B cell (primary cell): ENCODE measurements at regions not wholly inside any gene's neighbourhood (a gene's known extent, or its start where the extent isn't known, plus 50 kb on each side); places are given as distances from the start of the nearest gene placed in this dataset.

ENCODE experiments used
- ATAC-seq: fragments of 200-7000 bp; cut with Tn5 transposase; one replicate; pipeline ENCODE4 v1.10.0; 2021; ENCODE audit warnings: low read depth, mild to moderate bottlenecking, moderate number of reproducible peaks, moderate library complexity
- CTCF ChIA-PET: fragments of 350-600 bp; sonication (Branson Sonifier 250); formaldehyde crosslinking; loops from one replicate; lab custom pipeline; 2021; ENCODE audit warnings: antibody characterized with exemption, inconsistent platforms; lab: Charles Lee
- POLR2A ChIA-PET: fragments of 350-600 bp; sonication (Branson Sonifier 250); formaldehyde crosslinking; loops from one replicate; lab custom pipeline; 2021; ENCODE audit warnings: antibody characterized with exemption; lab: Charles Lee
- DNase-seq: peaks from one replicate; pipeline ENCODE4 v3.0.0; 2013
- H2AFZ ChIP-seq: 2 replicates; pipeline ENCODE4 v1.6.1; 2012; ENCODE audit warnings: mild to moderate bottlenecking, low read depth, low read length; ENCODE audit not compliant: insufficient read depth, poor library complexity, severe bottlenecking
- H3K27ac ChIP-seq, 2 donors: 1 replicate in 1 of 2; 2 replicates in 1 of 2; pipeline ENCODE4 v1.5.1; 2012 to 2013; ENCODE audit warnings: low read length in 2 of 2, mild to moderate bottlenecking in 2 of 2, moderate library complexity in 1 of 2
- H3K27me3 ChIP-seq, 4 experiments: fragments of 200-600 bp in 1 of 4; sonication (generic) in 1 of 4; replicated peaks in 1 of 4; 1 replicate in 2 of 4; 2 replicates in 2 of 4; pipeline versions ENCODE4 v1.6.1 to v1.7.0; 2013 to 2016; ENCODE audit warnings: low read length in 3 of 4, mild to moderate bottlenecking in 2 of 4, mixed read lengths in 1 of 4, moderate library complexity in 1 of 4; ENCODE audit not compliant: insufficient read depth in 4 of 4, control insufficient read depth in 3 of 4; ENCODE audit errors: control extremely low read depth in 1 of 4
- H3K36me3 ChIP-seq, 2 experiments: replicated peaks in 1 of 2; 1 replicate in 1 of 2; 2 replicates in 1 of 2; pipeline versions ENCODE4 v1.6.1 to v1.7.1; 2013; ENCODE audit warnings: low read length in 1 of 2; ENCODE audit not compliant: insufficient read depth in 2 of 2, control insufficient read depth in 1 of 2; ENCODE audit errors: control extremely low read depth in 1 of 2, extremely low read depth in 1 of 2
- H3K4me1 ChIP-seq, 2 donors: fragments of 200-600 bp in 1 of 2; sonication (generic) in 1 of 2; 1 replicate in 1 of 2; 2 replicates in 1 of 2; pipeline versions ENCODE4 v1.5.1 to v1.6.1; 2013 to 2017; ENCODE audit warnings: low read length in 2 of 2; ENCODE audit not compliant: control insufficient read depth in 2 of 2, insufficient read depth in 2 of 2
- H3K4me2 ChIP-seq: replicated peaks from 2 replicates; pipeline ENCODE3; 2012; ENCODE audit warnings: mild to moderate bottlenecking, low read depth, low read length; ENCODE audit not compliant: poor library complexity, severe bottlenecking
- H3K4me3 ChIP-seq, 5 experiments: fragments of 200-600 bp in 1 of 5; sonication (generic) in 1 of 5; 1 replicate in 3 of 5; 2 replicates in 2 of 5; pipeline versions ENCODE4 v1.5.1 to v1.7.0; 2011 to 2016; ENCODE audit warnings: low read length in 4 of 5, mild to moderate bottlenecking in 4 of 5, low read depth in 2 of 5, control low read depth in 1 of 5, moderate library complexity in 1 of 5; ENCODE audit not compliant: insufficient read depth in 1 of 5; ENCODE audit errors: control extremely low read depth in 1 of 5, extremely low read depth in 1 of 5
- H3K79me2 ChIP-seq: fragments of 200-600 bp; sonication (generic); one replicate; pipeline ENCODE4 v1.6.0; 2016; ENCODE audit warnings: low read length; ENCODE audit not compliant: control insufficient read depth, insufficient read depth
- H3K9ac ChIP-seq: fragments of 200-600 bp; sonication (generic); 2 replicates; pipeline ENCODE4 v1.6.1; 2017; ENCODE audit warnings: mild to moderate bottlenecking, low read length, moderate library complexity
- H3K9me3 ChIP-seq, 3 donors: one replicate each; pipeline versions ENCODE4 v1.6.1 to v1.7.1; 2013; ENCODE audit warnings: low read length in 2 of 3; ENCODE audit not compliant: control insufficient read depth in 2 of 3, insufficient read depth in 1 of 3; ENCODE audit errors: control extremely low read depth in 1 of 3
- H4K20me1 ChIP-seq: 2 replicates; pipeline ENCODE4 v1.6.0; 2012; ENCODE audit warnings: mild to moderate bottlenecking, low read length; ENCODE audit not compliant: insufficient read depth, control insufficient read depth, poor library complexity, severe bottlenecking
- H3K27ac Mint-ChIP-seq: one replicate; pipeline ENCODE4 v1.8.0; 2021; ENCODE audit warnings: mixed read lengths
- H3K27me3 Mint-ChIP-seq: one replicate; pipeline ENCODE4 v1.8.0; 2021; ENCODE audit warnings: mixed read lengths
- H3K4me1 Mint-ChIP-seq: one replicate; pipeline ENCODE4 v1.8.0; 2021; ENCODE audit warnings: mixed read lengths
- H3K4me3 Mint-ChIP-seq: one replicate; pipeline ENCODE4 v1.8.0; 2021; ENCODE audit warnings: mixed read lengths
- H3K9me3 Mint-ChIP-seq: one replicate; pipeline ENCODE4 v1.8.0; 2022; ENCODE audit warnings: mixed read lengths; ENCODE audit not compliant: insufficient read depth
- CTCF ChIP-seq: fragments of 200-600 bp; IDR thresholded peaks from one replicate; pipeline ENCODE4 v1.8.0; 2022; ENCODE audit warnings: antibody characterized with exemption, mild to moderate bottlenecking
- EZH2 ChIP-seq: IDR thresholded peaks from 2 replicates; pipeline ENCODE4 v1.6.1; 2012; ENCODE audit warnings: borderline replicate concordance, low read depth, mild to moderate bottlenecking, moderate library complexity, low read length; ENCODE audit not compliant: insufficient read depth, poor library complexity, severe bottlenecking
- WGBS: methylation state at CpG from one replicate; pipeline ENCODE4 v1.1.5; 2013; ENCODE audit warnings: missing lambda C conversion rate; ENCODE audit not compliant: insufficient coverage; 5-methylcytosine and 5-hydroxymethylcytosine counted together
- intact Hi-C: fragments of 100-400 bp; cut with micrococcal nuclease; formaldehyde crosslinking; loops from one replicate; pipeline ENCODE4 v1.10.0; 2022

GRCh38 chr3:13220991-13221390 is 147.8 kb upstream of the IQSEC1 start:
- Histone ChIP-seq H3K27ac (no peak overlapping the region), H3K4me2 (no peak overlapping the region), H4K20me1 (no peaks in the 10 kb centered on the region), H3K36me3 (no peaks in the 10 kb centered on the region), H3K9ac (no peak overlapping the region), H3K4me3 (no peak overlapping the region), H2AFZ (no peak overlapping the region), H3K9me3 (peaks cover 0 to 3% (median 0%) of the 10 kb centered on the region in 3 donors), H3K27me3 (peaks cover 0 to 2% (median 0%) of the 10 kb centered on the region in 4 experiments), H3K4me1 (no peaks in the 10 kb centered on the region), H3K79me2 (no peaks in the 10 kb centered on the region)
- Mint-ChIP-seq H3K4me1 (no peaks in the 10 kb centered on the region), H3K27ac (no peak overlapping the region), H3K9me3 (no peaks in the 10 kb centered on the region), H3K4me3 (no peak overlapping the region), H3K27me3 (peaks cover 20% of the 10 kb centered on the region)
- POLR2A ChIA-PET = no interaction called here
- WGBS = 86% methylated on average over 8 of the region's 8 CpGs
- intact Hi-C loops = no loop called here
- TF ChIP-seq EZH2 = no peak
- no peak for TF ChIP-seq CTCF
- no peak for DNase-seq
- no peak for ATAC-seq
- CTCF ChIA-PET = no interaction called here

GRCh38 chr3:13219902-13220296 is 146.7 kb upstream of the IQSEC1 start:
- TF ChIP-seq EZH2 = no peak
- TF ChIP-seq CTCF = no peak
- no peak overlapping the region for H2AFZ ChIP-seq

More at GRCh38 chr3:13219902-13220296, 146.7 kb upstream of the IQSEC1 start:
- 86% methylated on average over 9 of the region's 10 CpGs for WGBS
- H4K20me1 ChIP-seq = no peaks in the 10 kb centered on the region
- intact Hi-C loops = no loop called here
- H3K36me3 ChIP-seq = no peaks in the 10 kb centered on the region
- H3K4me1 ChIP-seq = no peaks in the 10 kb centered on the region
- Mint-ChIP-seq H3K27ac (no peak overlapping the region), H3K4me3 (no peak overlapping the region), H3K4me1 (no peaks in the 10 kb centered on the region), H3K27me3 (peaks cover 27% of the 10 kb centered on the region), H3K9me3 (no peaks in the 10 kb centered on the region)
- peaks cover 0 to 3% (median 0%) of the 10 kb centered on the region in 3 donors for H3K9me3 ChIP-seq
- H3K4me2 ChIP-seq = no peak overlapping the region
- DNase-seq = no peak
- H3K4me3 ChIP-seq = no peak overlapping the region
- ChIA-PET POLR2A (no interaction called here), CTCF (no interaction called here)
- H3K27ac ChIP-seq = no peak overlapping the region
- H3K27me3 ChIP-seq = peaks cover 0 to 5% (median 0%) of the 10 kb centered on the region in 4 experiments
- no peaks in the 10 kb centered on the region for H3K79me2 ChIP-seq
- H3K9ac ChIP-seq = no peak overlapping the region
- ATAC-seq = no peak
